ENCODE measurements at regions not wholly inside any gene's neighbourhood (a gene's known extent, or its start where the extent isn't known, plus 50 kb on each side); places are given as distances from the start of the nearest gene placed in this dataset.
"Not testable (repeated sequence)": the region's sequence is repeated elsewhere in the genome, so short reads cannot be mapped to it uniquely, and the experiment has no call there.

DNA sequence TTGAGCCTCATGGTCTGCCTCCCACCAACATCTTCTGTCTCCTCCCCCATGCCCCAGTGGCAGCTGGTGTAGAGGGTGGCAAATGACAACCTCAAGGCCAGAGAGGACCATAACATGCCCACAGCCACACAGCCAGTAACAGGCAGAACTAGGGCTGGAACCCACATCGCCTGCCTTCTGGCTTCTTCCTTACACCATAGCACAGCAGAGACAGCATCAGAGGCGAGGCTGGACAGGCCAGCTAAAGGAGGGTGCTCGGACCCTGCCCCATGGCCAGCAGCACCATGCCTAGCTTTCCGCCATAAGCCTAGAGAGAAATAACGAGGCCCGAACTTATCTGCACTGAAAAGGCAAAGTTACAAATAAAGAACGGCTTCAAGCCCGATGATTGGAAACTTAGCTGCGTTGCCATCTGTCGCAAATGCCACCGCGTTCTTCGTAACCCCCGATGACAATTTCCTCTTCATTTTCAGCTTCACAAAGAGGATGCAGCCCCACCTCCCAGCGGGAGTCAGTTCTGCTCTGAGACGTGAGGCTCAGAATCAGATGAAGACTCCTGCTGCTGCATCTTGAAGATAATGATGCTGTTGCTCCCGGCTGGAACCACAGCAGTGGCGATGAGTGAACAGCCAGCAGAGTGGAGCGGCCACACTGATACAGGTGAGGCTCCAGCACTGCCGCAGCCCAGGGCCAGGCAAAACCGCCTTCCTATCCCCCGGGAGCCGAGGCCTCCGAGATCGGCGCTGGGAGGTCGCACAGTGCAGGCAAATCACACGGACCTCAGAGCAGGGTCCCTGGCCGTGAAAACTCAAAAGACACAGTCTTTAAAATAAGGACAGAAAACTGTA lies 73.8 kb upstream of the RTL6 start:
- H3K4me3 ChIP-seq (ENCODE audit: low read depth, low read length), result no peak overlapping the region
- no peaks in the 10 kb centered on the region for H3K4me1 ChIP-seq
- no peak overlapping the region for H2AFZ ChIP-seq
- no peaks in the 10 kb centered on the region for H3K9me3 ChIP-seq (ENCODE audit: control insufficient read depth, low read length)
- H3K27ac ChIP-seq, result no peak overlapping the region
- H3K4me2 ChIP-seq (ENCODE audit: low read length), result no peak overlapping the region
- H3K27me3 ChIP-seq (ENCODE audit: control insufficient read depth, insufficient read depth, low read length), result no peaks in the 10 kb centered on the region
- H3K79me2 ChIP-seq, result no peaks in the 10 kb centered on the region
- H3K9ac ChIP-seq, result no peak overlapping the region
- TF ChIP-seq, protein P1, sequence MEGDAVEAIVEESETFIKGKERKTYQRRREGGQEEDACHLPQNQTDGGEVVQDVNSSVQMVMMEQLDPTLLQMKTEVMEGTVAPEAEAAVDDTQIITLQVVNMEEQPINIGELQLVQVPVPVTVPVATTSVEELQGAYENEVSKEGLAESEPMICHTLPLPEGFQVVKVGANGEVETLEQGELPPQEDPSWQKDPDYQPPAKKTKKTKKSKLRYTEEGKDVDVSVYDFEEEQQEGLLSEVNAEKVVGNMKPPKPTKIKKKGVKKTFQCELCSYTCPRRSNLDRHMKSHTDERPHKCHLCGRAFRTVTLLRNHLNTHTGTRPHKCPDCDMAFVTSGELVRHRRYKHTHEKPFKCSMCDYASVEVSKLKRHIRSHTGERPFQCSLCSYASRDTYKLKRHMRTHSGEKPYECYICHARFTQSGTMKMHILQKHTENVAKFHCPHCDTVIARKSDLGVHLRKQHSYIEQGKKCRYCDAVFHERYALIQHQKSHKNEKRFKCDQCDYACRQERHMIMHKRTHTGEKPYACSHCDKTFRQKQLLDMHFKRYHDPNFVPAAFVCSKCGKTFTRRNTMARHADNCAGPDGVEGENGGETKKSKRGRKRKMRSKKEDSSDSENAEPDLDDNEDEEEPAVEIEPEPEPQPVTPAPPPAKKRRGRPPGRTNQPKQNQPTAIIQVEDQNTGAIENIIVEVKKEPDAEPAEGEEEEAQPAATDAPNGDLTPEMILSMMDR (IDR thresholded peaks at IDR 0.05), result no peak
- no peaks in the 10 kb centered on the region for H3K36me3 ChIP-seq (ENCODE audit: control insufficient read depth, insufficient read depth, low read length)

- Histone ChIP-seq H2AFZ (no peak overlapping the region), H3K36me3 (ENCODE audit: control insufficient read depth, insufficient read depth, low read length) (no peaks in the 10 kb centered on the region), H3K9me3 (ENCODE audit: control insufficient read depth, low read length) (no peaks in the 10 kb centered on the region), H3K4me3 (ENCODE audit: low read depth, low read length) (no peak overlapping the region), H3K27ac (no peak overlapping the region), H3K9ac (no peak overlapping the region), H3K4me2 (ENCODE audit: low read length) (no peak overlapping the region), H3K4me1 (no peaks in the 10 kb centered on the region), H3K79me2 (no peaks in the 10 kb centered on the region), H3K27me3 (ENCODE audit: control insufficient read depth, insufficient read depth, low read length) (no peaks in the 10 kb centered on the region)
- TF ChIP-seq, protein P1 (IDR thresholded peaks at IDR 0.05), result no peak
Measured at GRCh38 chr22:44570476-44571445, 72.7 kb upstream of the RTL6 start.

DNA sequence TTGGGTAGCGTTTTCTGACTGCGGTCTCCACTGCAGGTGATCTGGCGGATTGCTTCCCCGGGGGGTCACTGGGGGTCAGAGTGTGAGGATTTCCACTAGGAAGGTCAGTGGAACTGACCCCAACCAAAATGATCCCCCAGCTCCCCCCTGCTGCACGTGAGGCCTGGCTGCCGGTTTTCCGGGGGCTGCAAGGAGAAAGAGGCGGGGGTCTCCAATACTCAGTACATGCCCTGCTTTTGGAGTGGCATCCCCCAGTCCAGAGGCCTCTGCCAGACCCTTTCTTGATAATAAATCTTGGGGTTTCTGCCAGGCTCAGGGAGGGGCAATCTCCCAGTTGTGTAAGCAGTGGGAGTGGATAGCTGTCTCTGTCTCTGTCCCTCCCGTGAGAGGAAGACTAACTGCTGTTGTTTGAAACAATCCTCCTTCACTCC lies 71.5 kb upstream of the RTL6 start:
- Histone ChIP-seq H3K4me2 (ENCODE audit: low read length) (no peak overlapping the region), H3K79me2 (no peaks in the 10 kb centered on the region)
- TF ChIP-seq, protein P1 (IDR thresholded peaks at IDR 0.05), result no peak

DNA sequence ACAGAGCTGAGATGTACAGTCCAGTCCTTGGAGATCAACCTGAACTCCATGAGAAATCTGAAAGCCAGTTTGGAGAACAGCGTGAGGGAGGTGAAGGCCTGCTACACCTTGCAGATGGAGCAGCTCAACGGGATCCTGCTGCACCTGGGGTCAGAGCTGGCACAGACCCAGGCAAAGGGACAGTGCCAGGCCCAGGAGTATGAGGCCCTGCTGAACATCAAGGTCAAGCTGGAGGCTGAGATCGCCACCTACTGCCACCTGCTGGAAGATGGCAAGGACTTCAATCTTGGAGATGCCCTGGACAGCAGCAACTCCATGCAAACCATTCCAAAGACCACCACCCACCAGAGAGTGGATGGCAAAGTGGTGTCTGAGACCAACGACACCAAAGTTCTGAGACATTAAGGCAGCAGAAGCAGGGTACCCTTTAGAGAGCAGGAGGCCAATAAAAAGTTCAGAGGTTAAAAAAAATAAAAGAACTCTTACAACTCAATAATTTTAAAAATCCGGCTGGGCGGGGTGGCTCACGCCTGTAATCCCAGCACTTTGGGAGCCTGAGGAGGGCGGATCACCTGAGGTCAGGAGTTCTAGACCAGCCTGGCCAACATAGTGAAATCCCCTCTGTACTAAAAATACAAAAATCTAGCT lies 69.9 kb upstream of the RTL6 start:
- Histone ChIP-seq H3K4me3 (ENCODE audit: low read depth, low read length) (no peak overlapping the region), H3K4me1 (no peaks in the 10 kb centered on the region), H3K4me2 (ENCODE audit: low read length) (no peak overlapping the region), H3K27me3 (ENCODE audit: control insufficient read depth, insufficient read depth, low read length) (no peaks in the 10 kb centered on the region), H2AFZ (no peak overlapping the region), H3K9ac (no peak overlapping the region), H3K9me3 (ENCODE audit: control insufficient read depth, low read length) (no peaks in the 10 kb centered on the region), H3K79me2 (no peaks in the 10 kb centered on the region), H3K36me3 (ENCODE audit: control insufficient read depth, insufficient read depth, low read length) (no peaks in the 10 kb centered on the region), H3K27ac (no peak overlapping the region)
- TF ChIP-seq, protein P1 (IDR thresholded peaks at IDR 0.05), result peak; percentile 21

More for the DNA sequence above, 71.5 kb upstream of the RTL6 start:
- no peak overlapping the region for H3K4me3 ChIP-seq (ENCODE audit: low read depth, low read length)
- no peaks in the 10 kb centered on the region for H3K4me1 ChIP-seq
- no peak overlapping the region for H2AFZ ChIP-seq
- no peaks in the 10 kb centered on the region for H3K9me3 ChIP-seq (ENCODE audit: control insufficient read depth, low read length)
- H3K36me3 ChIP-seq (ENCODE audit: control insufficient read depth, insufficient read depth, low read length), result no peaks in the 10 kb centered on the region
- H3K27me3 ChIP-seq (ENCODE audit: control insufficient read depth, insufficient read depth, low read length), result no peaks in the 10 kb centered on the region
- no peak overlapping the region for H3K9ac ChIP-seq
- H3K27ac ChIP-seq, result no peak overlapping the region

DNA sequence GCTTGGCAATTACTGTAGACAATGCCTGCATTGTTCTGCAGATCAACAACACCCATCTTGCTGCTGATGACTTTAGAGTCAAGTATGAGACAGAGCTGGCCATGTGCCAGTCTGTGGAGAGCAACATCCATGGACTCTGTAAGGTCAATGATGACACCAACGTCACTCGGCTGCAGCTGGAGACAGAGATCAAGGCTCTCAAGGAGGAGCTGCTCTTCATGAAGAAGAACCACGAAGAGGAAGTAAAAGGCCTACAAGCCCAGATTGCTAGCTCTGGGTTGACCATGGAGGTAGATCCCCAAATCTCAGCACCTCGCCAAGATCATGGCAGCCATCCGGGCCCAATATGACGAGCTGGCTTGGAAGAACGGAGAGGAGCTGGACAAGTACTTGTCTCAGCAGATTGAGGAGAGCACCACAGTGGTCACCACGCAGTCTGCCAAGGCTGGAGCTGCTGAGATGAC lies 69.4 kb upstream of the RTL6 start:
- H3K4me3 ChIP-seq (ENCODE audit: low read depth, low read length); H3K4me2 ChIP-seq (ENCODE audit: low read length); H3K9me3 ChIP-seq (ENCODE audit: control insufficient read depth, low read length); H3K4me1 ChIP-seq; H3K9ac ChIP-seq; H3K27me3 ChIP-seq (ENCODE audit: control insufficient read depth, insufficient read depth, low read length); H2AFZ ChIP-seq; H3K27ac ChIP-seq; H3K79me2 ChIP-seq; H3K36me3 ChIP-seq (ENCODE audit: control insufficient read depth, insufficient read depth, low read length): not testable (repeated sequence)
